ENCODE measurements at regions not wholly inside any gene's neighbourhood (a gene's known extent, or its start where the extent isn't known, plus 50 kb on each side); places are given as distances from the start of the nearest gene placed in this dataset.
"Not testable (repeated sequence)": the region's sequence is repeated elsewhere in the genome, so short reads cannot be mapped to it uniquely, and the experiment has no call there.

DNA sequence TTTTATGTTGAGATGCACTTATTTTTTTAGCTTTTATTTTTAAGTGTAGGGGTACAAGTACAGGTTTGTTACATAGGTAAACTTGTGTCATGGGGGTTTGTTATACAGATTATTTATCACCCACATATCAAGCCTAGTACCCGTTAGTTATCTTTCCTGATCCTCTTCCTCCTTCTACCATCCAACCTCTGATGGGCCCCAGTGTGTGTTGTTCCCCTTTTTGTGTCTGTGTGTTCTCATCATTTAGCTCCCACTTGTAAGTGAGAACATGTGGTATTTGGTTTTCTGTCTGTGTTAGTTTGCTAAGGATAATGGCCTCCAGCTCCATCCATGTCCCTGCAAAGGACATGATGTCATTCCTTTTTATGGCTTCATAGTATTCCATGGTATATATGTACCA is 72.2 kb upstream of the ST8SIA6 start:
- not testable (repeated sequence) for TF ChIP-seq EZH2phosphoT487 (IDR thresholded peaks at IDR 0.05; ENCODE audit: low read depth)
- TF ChIP-seq, protein P1, sequence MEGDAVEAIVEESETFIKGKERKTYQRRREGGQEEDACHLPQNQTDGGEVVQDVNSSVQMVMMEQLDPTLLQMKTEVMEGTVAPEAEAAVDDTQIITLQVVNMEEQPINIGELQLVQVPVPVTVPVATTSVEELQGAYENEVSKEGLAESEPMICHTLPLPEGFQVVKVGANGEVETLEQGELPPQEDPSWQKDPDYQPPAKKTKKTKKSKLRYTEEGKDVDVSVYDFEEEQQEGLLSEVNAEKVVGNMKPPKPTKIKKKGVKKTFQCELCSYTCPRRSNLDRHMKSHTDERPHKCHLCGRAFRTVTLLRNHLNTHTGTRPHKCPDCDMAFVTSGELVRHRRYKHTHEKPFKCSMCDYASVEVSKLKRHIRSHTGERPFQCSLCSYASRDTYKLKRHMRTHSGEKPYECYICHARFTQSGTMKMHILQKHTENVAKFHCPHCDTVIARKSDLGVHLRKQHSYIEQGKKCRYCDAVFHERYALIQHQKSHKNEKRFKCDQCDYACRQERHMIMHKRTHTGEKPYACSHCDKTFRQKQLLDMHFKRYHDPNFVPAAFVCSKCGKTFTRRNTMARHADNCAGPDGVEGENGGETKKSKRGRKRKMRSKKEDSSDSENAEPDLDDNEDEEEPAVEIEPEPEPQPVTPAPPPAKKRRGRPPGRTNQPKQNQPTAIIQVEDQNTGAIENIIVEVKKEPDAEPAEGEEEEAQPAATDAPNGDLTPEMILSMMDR (IDR thresholded peaks at IDR 0.05; ENCODE audit: low read depth, low read length) = not testable (repeated sequence)

Data from OCI-LY3 (cell line).